DND-41 (cell line): ENCODE measurements at regions not wholly inside any gene's neighbourhood (a gene's known extent, or its start where the extent isn't known, plus 50 kb on each side); places are given as distances from the start of the nearest gene placed in this dataset.

Experiments
- ATAC-seq: fragments of 200-7000 bp; cut with Tn5 transposase; 3 replicates; pipeline ENCODE4 v1.9.1; 2021; ENCODE audit warnings: low read depth; ENCODE audit not compliant: insufficient read depth
- DNase-seq: peaks from one replicate; pipeline ENCODE4 v3.0.0-alpha.2; 2020
- H2AFZ ChIP-seq: 2 replicates; pipeline ENCODE4 v1.6.0; 2012; ENCODE audit warnings: low read depth, low read length
- H3K27ac ChIP-seq: 2 replicates; pipeline ENCODE4 v1.5.1; 2012; ENCODE audit warnings: low read length, inconsistent platforms
- H3K27me3 ChIP-seq: fragments of 200-600 bp; sonication (generic); 2 replicates; pipeline ENCODE4 v1.6.0; 2012; ENCODE audit warnings: low read length, mild to moderate bottlenecking, inconsistent platforms; ENCODE audit not compliant: insufficient read depth, poor library complexity
- H3K36me3 ChIP-seq: 2 replicates; pipeline ENCODE4 v1.5.1; 2012; ENCODE audit warnings: low read length, inconsistent platforms; ENCODE audit not compliant: insufficient read depth
- H3K4me1 ChIP-seq: 2 replicates; pipeline ENCODE4 v1.5.1; 2012; ENCODE audit warnings: mild to moderate bottlenecking, low read length; ENCODE audit not compliant: insufficient read depth
- H3K4me2 ChIP-seq: 2 replicates; pipeline ENCODE4 v1.6.0; 2012; ENCODE audit warnings: mild to moderate bottlenecking, moderate library complexity, low read length, inconsistent platforms; ENCODE audit not compliant: insufficient read depth
- H3K4me3 ChIP-seq, 2 experiments: fragments of 200-600 bp in 1 of 2; shearing (Covaris generic) in 1 of 2; 2 replicates each; pipeline ENCODE4 v1.5.1; 2012 to 2016; ENCODE audit warnings: inconsistent platforms in 2 of 2, low read length in 2 of 2, mild to moderate bottlenecking in 2 of 2, low read depth in 1 of 2, moderate library complexity in 1 of 2
- H3K79me2 ChIP-seq: 2 replicates; pipeline ENCODE4 v1.6.0; 2012; ENCODE audit warnings: low read length, inconsistent platforms; ENCODE audit not compliant: insufficient read depth
- H3K9ac ChIP-seq: 2 replicates; pipeline ENCODE4 v1.6.0; 2012; ENCODE audit warnings: low read depth, mild to moderate bottlenecking, inconsistent platforms, low read length, moderate library complexity
- H3K9me3 ChIP-seq: 2 replicates; pipeline ENCODE4 v1.5.1; 2012; ENCODE audit warnings: low read length, moderate library complexity, mild to moderate bottlenecking, inconsistent platforms; ENCODE audit not compliant: insufficient read depth, severe bottlenecking
- H4K20me1 ChIP-seq: 2 replicates; pipeline ENCODE4 v1.6.0; 2012; ENCODE audit warnings: low read length; ENCODE audit not compliant: insufficient read depth
- CTCF ChIP-seq: IDR thresholded peaks from 2 replicates; pipeline ENCODE4 v1.5.1; 2012; ENCODE audit warnings: borderline replicate concordance, low read length, moderate library complexity, mild to moderate bottlenecking; ENCODE audit not compliant: poor library complexity, severe bottlenecking; ENCODE audit errors: extremely low read depth
- EZH2 ChIP-seq: IDR thresholded peaks from 3 replicates; pipeline ENCODE4 v1.6.1; 2012; ENCODE audit warnings: borderline replicate concordance, low read depth, mild to moderate bottlenecking, moderate library complexity, low read length, inconsistent platforms; ENCODE audit not compliant: severe bottlenecking

DNA sequence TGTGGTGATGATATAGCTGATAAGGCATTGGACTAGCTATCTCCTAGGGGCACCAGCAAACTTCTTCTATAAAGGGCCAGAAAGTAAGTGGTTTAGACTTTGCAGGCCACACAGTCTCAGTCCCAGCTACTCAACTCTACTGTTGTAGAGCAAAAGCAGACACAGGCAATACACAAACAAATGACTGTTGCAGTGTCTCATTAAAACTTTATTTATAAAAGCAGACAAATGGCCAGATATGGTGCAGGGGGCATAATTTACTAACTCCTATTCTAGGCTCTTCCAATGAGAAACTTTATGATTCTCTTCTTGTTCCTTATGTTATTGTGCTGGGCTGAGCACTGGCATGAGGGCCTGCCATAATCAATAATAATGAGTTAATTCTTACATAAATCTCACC, 176.8 kb upstream of the POU3F1 start:
- Histone ChIP-seq H3K79me2 (no peaks in the 10 kb centered on the region), H2AFZ (no peak overlapping the region), H3K4me2 (no peak overlapping the region), H3K36me3 (no peaks in the 10 kb centered on the region), H4K20me1 (no peaks in the 10 kb centered on the region), H3K4me3 (no peak overlapping the region), H3K9me3 (no peaks in the 10 kb centered on the region), H3K9ac (no peak overlapping the region), H3K27me3 (peaks cover 14% of the 10 kb centered on the region), H3K4me1 (no peaks in the 10 kb centered on the region), H3K27ac (no peak overlapping the region)
- ATAC-seq (no peak), DNase-seq (no peak)
- no peak for TF ChIP-seq CTCF
- TF ChIP-seq EZH2: no peak

GRCh38 chr1:38222891-38223290, 176.3 kb upstream of the POU3F1 start:
- no peaks in the 10 kb centered on the region for H3K4me1 ChIP-seq
- no peak overlapping the region for H3K9ac ChIP-seq
- H3K36me3 ChIP-seq: no peaks in the 10 kb centered on the region
- H4K20me1 ChIP-seq: no peaks in the 10 kb centered on the region
- no peak overlapping the region for H3K4me2 ChIP-seq
- DNase-seq: no peak
- no peaks in the 10 kb centered on the region for H3K9me3 ChIP-seq
- ATAC-seq: no peak
- no peak overlapping the region for H2AFZ ChIP-seq
- TF ChIP-seq EZH2 (no peak), CTCF (no peak)
- H3K79me2 ChIP-seq: no peaks in the 10 kb centered on the region
- no peak overlapping the region for H3K27ac ChIP-seq
- H3K27me3 ChIP-seq: peaks cover 19% of the 10 kb centered on the region
- no peak overlapping the region for H3K4me3 ChIP-seq

- no peaks in the 10 kb centered on the region for H3K9me3 ChIP-seq
- H3K4me2 ChIP-seq: no peak overlapping the region
- H3K36me3 ChIP-seq: no peaks in the 10 kb centered on the region
- ATAC-seq: no peak
- H3K4me3 ChIP-seq: no peak overlapping the region
- no peaks in the 10 kb centered on the region for H3K79me2 ChIP-seq
- H3K4me1 ChIP-seq: no peaks in the 10 kb centered on the region
- H4K20me1 ChIP-seq: no peaks in the 10 kb centered on the region
- no peak overlapping the region for H3K9ac ChIP-seq
- H2AFZ ChIP-seq: no peak overlapping the region
- TF ChIP-seq CTCF (no peak), EZH2 (no peak)
- H3K27me3 ChIP-seq: peaks cover 21% of the 10 kb centered on the region
- no peak overlapping the region for H3K27ac ChIP-seq
- DNase-seq: no peak
Measured at GRCh38 chr1:38221006-38221649, 174.5 kb upstream of the POU3F1 start.
